Endothelial cell of umbilical vein (primary cell): ENCODE measurements at regions not wholly inside any gene's neighbourhood (a gene's known extent, or its start where the extent isn't known, plus 50 kb on each side); places are given as distances from the start of the nearest gene placed in this dataset.
A peak's percentile ranks its signal among the peaks of the same experiment; 100 is the strongest.

Experiments used
- BruUV-seq: library from RNA; stranded (reverse); fragments of 400-500 nt; replicated peaks from 2 replicates; lab custom pipeline; 2021; lab: Mats Ljungman, UMichigan
- CTCF ChIA-PET: fragments of 300-600, 350-600 bp; sonication (Branson Sonifier 250); formaldehyde crosslinking; loops from one replicate; lab custom pipeline; 2021; ENCODE audit warnings: antibody characterized with exemption, inconsistent platforms; lab: Charles Lee
- POLR2A ChIA-PET: fragments of 300-600, 350-600 bp; sonication (Branson Sonifier 250); formaldehyde crosslinking; loops from one replicate; lab custom pipeline; 2021; ENCODE audit warnings: antibody characterized with exemption, inconsistent platforms; lab: Charles Lee
- DNase-seq: peaks from one replicate; pipeline ENCODE4 v3.0.0-alpha.2; 2011; ENCODE audit warnings: low read depth, low spot score
- FAIRE-seq: peaks from 2 replicates; lab custom pipeline; 2011; peaks lifted over from hg19 to GRCh38; lab: Jason Lieb, UNC
- H2AFZ ChIP-seq: 2 replicates; pipeline ENCODE4 v1.6.0; 2012; ENCODE audit warnings: low read depth, low read length, control low read depth, inconsistent platforms
- H3K27ac ChIP-seq: 2 replicates; pipeline ENCODE4 v1.5.1; 2011; ENCODE audit warnings: low read depth, mild to moderate bottlenecking, control low read depth, low read length, moderate library complexity; ENCODE audit not compliant: insufficient read depth
- H3K27me3 ChIP-seq, 2 experiments: 2 replicates each; pipeline versions ENCODE4 v1.6.0 to v1.6.1; 2011; ENCODE audit warnings: low read length in 2 of 2, mixed read lengths in 1 of 2; ENCODE audit not compliant: control insufficient read depth in 2 of 2, insufficient read depth in 2 of 2
- H3K36me3 ChIP-seq, 2 experiments: 2 replicates in 1 of 2; 3 replicates in 1 of 2; pipeline ENCODE4 v1.5.1; 2011; ENCODE audit warnings: low read length in 2 of 2, mild to moderate bottlenecking in 1 of 2, moderate library complexity in 1 of 2; ENCODE audit not compliant: control insufficient read depth in 2 of 2, insufficient read depth in 2 of 2; ENCODE audit errors: extremely low read depth in 1 of 2
- H3K4me1 ChIP-seq: 3 replicates; pipeline ENCODE4 v1.5.1; 2011; ENCODE audit warnings: mild to moderate bottlenecking, low read length; ENCODE audit not compliant: control insufficient read depth, insufficient read depth; ENCODE audit errors: extremely low read depth
- H3K4me2 ChIP-seq: 2 replicates; pipeline ENCODE4 v1.6.1; 2011; ENCODE audit warnings: low read length, control low read depth, mixed read lengths; ENCODE audit not compliant: insufficient read depth
- H3K4me3 ChIP-seq, 3 experiments: fragments of 200-600 bp in 1 of 3; sonication (generic), shearing (Covaris generic) in 1 of 3; replicated peaks in 1 of 3; 2 replicates each; pipeline ENCODE4 v1.5.1; 2011 to 2016; ENCODE audit warnings: control low read depth in 3 of 3, low read length in 3 of 3, mild to moderate bottlenecking in 2 of 3, inconsistent platforms in 1 of 3, low read depth in 1 of 3, moderate library complexity in 1 of 3; ENCODE audit not compliant: insufficient read depth in 1 of 3
- H3K79me2 ChIP-seq: 2 replicates; pipeline ENCODE4 v1.6.0; 2012; ENCODE audit warnings: low read length, inconsistent platforms; ENCODE audit not compliant: control insufficient read depth, insufficient read depth
- H3K9ac ChIP-seq: replicated peaks from 2 replicates; pipeline ENCODE3; 2011; ENCODE audit warnings: low read length, control low read depth; ENCODE audit not compliant: insufficient read depth; ENCODE audit errors: extremely low read depth
- H3K9me1 ChIP-seq: replicated peaks from 3 replicates; pipeline ENCODE4 v1.6.0; 2011; ENCODE audit warnings: mild to moderate bottlenecking, low read length; ENCODE audit not compliant: control insufficient read depth, insufficient read depth; ENCODE audit errors: extremely low read depth
- H3K9me3 ChIP-seq: replicated peaks from 2 replicates; pipeline ENCODE4 v1.5.1; 2012; ENCODE audit warnings: low read length, inconsistent platforms; ENCODE audit not compliant: control insufficient read depth, insufficient read depth
- H4K20me1 ChIP-seq: replicated peaks from 2 replicates; pipeline ENCODE3; 2011; ENCODE audit warnings: mild to moderate bottlenecking, low read length; ENCODE audit not compliant: control insufficient read depth, insufficient read depth; ENCODE audit errors: extremely low read depth
- CTCF ChIP-seq, 2 donors: IDR thresholded peaks; 1 replicate in 1 of 2; 2 replicates in 1 of 2; pipeline ENCODE4 v1.5.1; 2011; ENCODE audit warnings: low read length in 2 of 2, mild to moderate bottlenecking in 2 of 2, moderate library complexity in 2 of 2, control low read depth in 1 of 2, inconsistent platforms in 1 of 2, low read depth in 1 of 2; ENCODE audit not compliant: insufficient read depth in 1 of 2; ENCODE audit errors: extremely low read depth in 1 of 2
- EZH2 ChIP-seq: IDR thresholded peaks from 2 replicates; pipeline ENCODE4 v1.6.1; 2012; ENCODE audit warnings: borderline replicate concordance, low read depth, mild to moderate bottlenecking, moderate library complexity, low read length, inconsistent platforms; ENCODE audit not compliant: severe bottlenecking
- FOS ChIP-seq: IDR thresholded peaks from 2 replicates; pipeline ENCODE4 v1.6.1; 2011; ENCODE audit warnings: mild to moderate bottlenecking, low read length, moderate library complexity, borderline replicate concordance; ENCODE audit not compliant: insufficient read depth
- GATA2 ChIP-seq: IDR thresholded peaks from 2 replicates; pipeline ENCODE4 v1.7.0; 2011; ENCODE audit warnings: low read depth, mild to moderate bottlenecking, moderate library complexity, mixed read lengths, low read length; ENCODE audit not compliant: insufficient read length, insufficient read depth
- JUN ChIP-seq: IDR thresholded peaks from 2 replicates; pipeline ENCODE4 v1.6.1; 2011; ENCODE audit warnings: borderline replicate concordance, low read depth; ENCODE audit not compliant: insufficient read length, insufficient read depth
- MAX ChIP-seq: IDR thresholded peaks from 2 replicates; pipeline ENCODE4 v1.6.1; 2011; ENCODE audit not compliant: insufficient read depth, insufficient read length
- MYC ChIP-seq: IDR thresholded peaks from one replicate; pipeline ENCODE4 v1.6.1; 2011; ENCODE audit warnings: mild to moderate bottlenecking, low read depth, low read length
- POLR2A ChIP-seq: IDR thresholded peaks from 2 replicates; pipeline ENCODE4 v1.6.1; 2012; ENCODE audit warnings: low read depth, mild to moderate bottlenecking, control low read depth, low read length
- POLR2AphosphoS5 ChIP-seq: IDR thresholded peaks from 2 replicates; pipeline ENCODE4 v1.6.1; 2012; ENCODE audit warnings: low read depth, mild to moderate bottlenecking, control low read depth, low read length, moderate library complexity; ENCODE audit not compliant: insufficient read depth
- dilution Hi-C: fragments of 300-500 bp; cut with MboI; formaldehyde crosslinking; loops from one replicate; pipeline ENCODE4 v1.15.0; 2019; ENCODE audit warnings: low sequenced_read_pairs; ENCODE audit not compliant: extremely low pct_ligation_motif_present
- intact Hi-C: fragments of 100-400 bp; cut with micrococcal nuclease; formaldehyde crosslinking; loops from one replicate; pipeline ENCODE4 v1.10.0; 2022

GRCh38 chr20:43833511-43834395 is 80.9 kb upstream of the TOX2 start:
- H3K9me1 ChIP-seq, result no peaks in the 10 kb centered on the region
- H3K4me3 ChIP-seq, result no peak overlapping the region
- H3K79me2 ChIP-seq, result no peaks in the 10 kb centered on the region
- no peaks in the 10 kb centered on the region for H4K20me1 ChIP-seq
- no peak overlapping the region for H2AFZ ChIP-seq
- dilution Hi-C loops (no loop called here), intact Hi-C loops (no loop called here)
- ChIA-PET CTCF (interaction anchor here (1.3 to 1.8 kb wide), 2 partner anchors 10 to 247 kb away, joined by 3 to 6 read pairs; no protein-coding TSS in a partner anchor), POLR2A (interaction anchor here (0.6 kb wide), 1 partner anchor 248 kb away, joined by 4 read pairs; no protein-coding TSS in a partner anchor)
- no peaks in the 10 kb centered on the region for H3K9me3 ChIP-seq
- no peak for TF ChIP-seq POLR2A
- TF ChIP-seq MAX, result no peak
- no peak for TF ChIP-seq EZH2
- TF ChIP-seq CTCF (IDR thresholded peaks at IDR 0.05; ENCODE audit: extremely low read depth in 1 of 2, insufficient read depth in 1 of 2, low read depth in 1 of 2, low read length in 2 of 2), result no peak
- TF ChIP-seq POLR2AphosphoS5, result no peak
- no peak for TF ChIP-seq JUN
- TF ChIP-seq GATA2, result no peak
- TF ChIP-seq FOS, result no peak
- no peak for TF ChIP-seq MYC
- DNase-seq, result no peak
- H3K36me3 ChIP-seq, result no peaks in the 10 kb centered on the region
- no peak overlapping the region for H3K27ac ChIP-seq
- peak; percentile 33 for FAIRE-seq
- no peak overlapping the region for H3K4me2 ChIP-seq
- BruUV-seq, result no TSS peak
- H3K9ac ChIP-seq, result no peak overlapping the region
- H3K4me1 ChIP-seq, result no peaks in the 10 kb centered on the region
- no peaks in the 10 kb centered on the region for H3K27me3 ChIP-seq
